ENCODE measurements at regions not wholly inside any gene's neighbourhood (a gene's known extent, or its start where the extent isn't known, plus 50 kb on each side); places are given as distances from the start of the nearest gene placed in this dataset.
"Not testable (repeated sequence)": the region's sequence is repeated elsewhere in the genome, so short reads cannot be mapped to it uniquely, and the experiment has no call there.

DNA sequence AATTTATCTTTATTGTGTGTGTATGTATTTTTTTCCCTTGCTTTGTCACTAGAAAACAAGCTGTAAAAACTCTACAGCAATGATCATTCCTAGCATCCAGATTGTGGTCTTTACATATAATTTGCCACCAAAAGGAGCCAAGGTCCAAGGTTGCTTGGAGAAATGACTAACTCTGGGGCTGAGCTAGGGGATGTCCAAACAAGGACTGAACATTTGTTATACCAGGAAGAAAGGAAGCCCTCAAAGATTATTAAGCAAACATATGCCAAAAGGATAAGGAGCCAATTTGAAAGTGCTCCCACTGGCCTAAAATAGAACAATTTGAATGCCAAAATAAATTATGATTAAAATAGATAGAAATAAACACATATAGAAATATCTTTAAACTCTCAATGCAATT, 293.3 kb downstream of the ZIC1 start:
- TF ChIP-seq CTCF (IDR thresholded peaks at IDR 0.05; ENCODE audit: control insufficient read depth, insufficient read depth, low read depth, low read length, missing control alignments) = no peak
- no peak overlapping the region for H3K4me3 ChIP-seq (ENCODE audit: control insufficient read depth, low read depth, low read length)
- DNase-seq (ENCODE audit: low read depth) = no peak

GRCh38 chr3:147705651-147706051, 296.5 kb downstream of the ZIC1 start:
- no peak overlapping the region for H3K4me3 ChIP-seq (ENCODE audit: control insufficient read depth, low read depth, low read length)
- no peak for DNase-seq (ENCODE audit: low read depth)
- TF ChIP-seq CTCF (IDR thresholded peaks at IDR 0.05; ENCODE audit: control insufficient read depth, insufficient read depth, low read depth, low read length, missing control alignments) = no peak

GRCh38 chr3:147710753-147711152, 301.6 kb downstream of the ZIC1 start:
- DNase-seq (ENCODE audit: low read depth) = not testable (repeated sequence)

GRCh38 chr3:147712357-147712756, 303.2 kb downstream of the ZIC1 start:
- no peak overlapping the region for H3K4me3 ChIP-seq (ENCODE audit: control insufficient read depth, low read depth, low read length)
- no peak for DNase-seq (ENCODE audit: low read depth)
- no peak for TF ChIP-seq CTCF (IDR thresholded peaks at IDR 0.05; ENCODE audit: control insufficient read depth, insufficient read depth, low read depth, low read length, missing control alignments)

More at GRCh38 chr3:147710753-147711152, 301.6 kb downstream of the ZIC1 start:
- H3K4me3 ChIP-seq (ENCODE audit: control insufficient read depth, low read depth, low read length) = not testable (repeated sequence)

GRCh38 chr3:147712758-147713157, 303.6 kb downstream of the ZIC1 start:
- H3K4me3 ChIP-seq (ENCODE audit: control insufficient read depth, low read depth, low read length); DNase-seq (ENCODE audit: low read depth): not testable (repeated sequence)

GRCh38 chr3:147713234-147714133, 304.3 kb downstream of the ZIC1 start:
- no peak for TF ChIP-seq CTCF (IDR thresholded peaks at IDR 0.05; ENCODE audit: control insufficient read depth, insufficient read depth, low read depth, low read length, missing control alignments)
- no peak overlapping the region for H3K4me3 ChIP-seq (ENCODE audit: control insufficient read depth, low read depth, low read length)
- DNase-seq (ENCODE audit: low read depth) = no peak

DNA sequence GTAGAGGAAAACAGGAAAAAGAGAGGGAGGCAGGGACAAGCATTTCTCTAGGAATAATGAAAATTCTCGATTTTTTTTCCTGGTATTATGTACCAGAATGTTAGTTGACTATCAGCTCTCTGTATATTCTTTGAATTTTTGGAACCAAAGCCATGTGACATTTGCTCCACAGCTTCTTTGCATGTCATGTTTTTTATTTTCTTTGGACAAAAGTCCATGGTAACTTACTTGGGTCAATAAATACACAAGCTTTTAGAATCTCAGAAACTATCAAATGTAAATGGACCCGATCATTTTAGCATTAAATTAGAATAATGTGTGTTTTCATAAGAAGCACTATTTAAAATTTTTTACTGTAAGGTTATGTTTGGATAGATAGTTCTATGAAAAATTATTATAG, 320.5 kb downstream of the ZIC1 start:
- DNase-seq (ENCODE audit: low read depth) = no peak
- H3K4me3 ChIP-seq (ENCODE audit: control insufficient read depth, low read depth, low read length) = no peak overlapping the region
- TF ChIP-seq CTCF (IDR thresholded peaks at IDR 0.05; ENCODE audit: control insufficient read depth, insufficient read depth, low read depth, low read length, missing control alignments) = no peak
